ENCODE measurements at regions not wholly inside any gene's neighbourhood (a gene's known extent, or its start where the extent isn't known, plus 50 kb on each side); places are given as distances from the start of the nearest gene placed in this dataset.
"Not testable (repeated sequence)": the region's sequence is repeated elsewhere in the genome, so short reads cannot be mapped to it uniquely, and the experiment has no call there.

DNA sequence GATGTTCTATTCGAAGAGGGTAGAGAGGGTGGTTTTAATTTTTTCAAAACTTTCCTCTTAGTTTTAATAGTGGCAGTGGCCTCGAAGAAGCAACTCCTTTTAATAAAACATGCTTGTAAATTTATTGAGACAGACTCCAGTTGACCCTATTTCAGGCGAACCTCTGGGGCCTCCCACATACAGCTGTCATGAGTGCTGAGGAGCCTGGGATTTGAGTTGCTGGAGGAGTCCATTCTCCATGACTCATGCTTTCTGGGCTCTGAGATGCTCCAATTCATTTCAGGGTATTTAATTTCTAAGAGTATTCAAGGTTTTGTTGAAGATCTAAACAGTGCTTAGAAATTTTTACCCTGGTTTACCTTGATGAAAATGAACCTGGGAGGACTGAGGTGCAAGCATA is 580.4 kb downstream of the CBLN4 start:
- Histone ChIP-seq H3K36me3 (ENCODE audit: insufficient read depth) (no peaks in the 10 kb centered on the region), H3K4me3 (ENCODE audit: low read depth, low read length) (no peak overlapping the region), H3K4me1 (ENCODE audit: insufficient read depth) (no peaks in the 10 kb centered on the region), H3K27ac (ENCODE audit: low read depth) (no peak overlapping the region)
- peak; percentile 37 for DNase-seq (ENCODE audit: extremely low spot score)
- WGBS = 25% methylated on average over 3 of the region's 3 CpGs

DNA sequence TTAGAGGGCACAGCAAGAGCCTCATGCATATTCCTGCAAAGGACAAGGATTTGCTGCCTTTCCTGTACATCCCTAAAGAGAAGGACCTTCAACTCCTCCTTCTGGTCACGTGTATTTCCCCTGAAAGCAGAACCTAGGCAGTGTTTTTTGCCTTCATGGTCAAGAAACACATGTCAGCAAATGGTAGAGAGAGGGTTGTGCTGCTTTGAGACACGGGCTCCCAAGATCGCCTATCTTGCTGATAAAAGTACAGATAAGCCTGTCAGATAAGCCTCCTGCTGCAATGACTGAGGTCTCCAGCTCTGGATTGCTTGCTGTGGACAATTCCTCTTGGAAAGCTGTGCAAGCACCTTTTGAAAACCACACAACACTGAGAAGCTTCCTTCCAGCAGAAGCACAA is 580.8 kb downstream of the CBLN4 start:
- DNase-seq (ENCODE audit: extremely low spot score) = no peak
- Histone ChIP-seq H3K4me3 (ENCODE audit: low read depth, low read length) (no peak overlapping the region), H3K4me1 (ENCODE audit: insufficient read depth) (no peaks in the 10 kb centered on the region), H3K27ac (ENCODE audit: low read depth) (no peak overlapping the region), H3K36me3 (ENCODE audit: insufficient read depth) (no peaks in the 10 kb centered on the region)
- 29% methylated on average over 3 of the region's 3 CpGs for WGBS

DNA sequence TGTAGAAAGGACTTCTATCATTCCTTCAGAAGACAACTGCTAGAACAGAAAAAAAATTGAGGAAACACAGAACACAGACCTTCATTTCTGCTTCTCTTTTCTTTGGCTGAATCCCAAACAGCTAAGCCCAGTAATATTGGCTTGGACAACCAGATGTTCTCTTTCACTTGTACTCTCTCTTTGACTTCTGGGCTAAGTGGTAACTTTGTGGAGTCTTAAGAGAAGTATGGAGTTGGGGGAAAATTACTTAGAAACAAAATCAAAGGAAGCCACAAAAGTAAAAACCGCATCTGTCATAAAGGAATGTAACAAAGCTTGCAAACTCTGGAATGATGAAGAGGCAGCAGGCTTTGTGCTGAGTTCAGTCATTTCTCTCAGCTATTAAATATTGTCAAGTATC is 587.5 kb downstream of the CBLN4 start:
- 14% methylated on average over 1 of the region's 1 CpG for WGBS
- no peaks in the 10 kb centered on the region for H3K36me3 ChIP-seq (ENCODE audit: insufficient read depth)
- no peak overlapping the region for H3K27ac ChIP-seq (ENCODE audit: low read depth)
- no peak overlapping the region for H3K4me3 ChIP-seq (ENCODE audit: low read depth, low read length)
- peak; percentile 50 for DNase-seq (ENCODE audit: extremely low spot score)
- H3K4me1 ChIP-seq (ENCODE audit: insufficient read depth) = no peaks in the 10 kb centered on the region

DNA sequence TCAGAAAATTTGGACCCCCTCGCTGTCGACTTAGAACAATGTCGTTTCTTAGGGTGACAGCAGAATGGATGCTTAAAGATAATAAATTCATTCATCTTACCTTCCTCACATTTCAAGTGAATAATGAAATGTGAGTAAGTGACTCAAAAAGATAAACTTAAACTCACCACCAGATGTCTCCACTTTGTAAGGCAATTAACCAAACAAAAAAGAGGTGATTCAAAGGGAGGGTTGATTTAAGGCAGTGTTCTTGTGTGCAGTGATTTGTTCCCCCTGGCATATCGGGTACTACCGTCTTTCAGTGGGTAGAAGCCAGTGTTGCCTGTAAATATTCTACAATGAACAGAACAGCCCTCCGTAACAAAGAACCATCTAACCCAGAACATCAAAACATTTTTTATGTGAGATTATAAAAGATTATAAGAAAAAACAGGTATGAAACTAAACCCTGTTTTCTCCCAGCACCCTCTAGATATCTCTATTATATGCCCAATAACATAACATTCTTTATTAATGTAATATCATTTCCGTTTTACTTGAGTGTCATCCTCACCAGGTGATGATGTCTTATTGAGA is 589.7 kb downstream of the CBLN4 start:
- H3K4me1 ChIP-seq (ENCODE audit: insufficient read depth) = no peaks in the 10 kb centered on the region
- H3K27ac ChIP-seq (ENCODE audit: low read depth) = no peak overlapping the region
- no peaks in the 10 kb centered on the region for H3K36me3 ChIP-seq (ENCODE audit: insufficient read depth)
- no peak overlapping the region for H3K4me3 ChIP-seq (ENCODE audit: low read depth, low read length)
- DNase-seq (ENCODE audit: extremely low spot score) = no peak
- 46% methylated on average over 7 of the region's 7 CpGs for WGBS

DNA sequence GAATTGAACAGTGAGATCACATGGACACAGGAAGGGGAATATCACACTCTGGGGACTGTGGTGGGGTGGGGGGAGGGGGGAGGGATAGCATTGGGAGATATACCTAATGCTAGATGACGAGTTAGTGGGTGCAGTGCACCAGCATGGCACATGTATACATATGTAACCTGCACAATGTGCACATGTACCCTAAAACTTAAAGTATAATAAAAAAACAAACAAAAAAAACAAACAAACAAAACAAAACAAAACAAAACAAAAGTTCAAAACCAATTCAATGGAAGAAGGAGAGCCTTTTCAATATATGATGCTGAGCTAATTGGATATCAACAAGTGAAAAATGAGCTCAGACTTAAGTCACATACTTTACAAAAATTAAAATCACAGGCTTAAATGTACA is 592.8 kb downstream of the CBLN4 start:
- H3K4me3 ChIP-seq (ENCODE audit: low read depth, low read length); H3K4me1 ChIP-seq (ENCODE audit: insufficient read depth); H3K27ac ChIP-seq (ENCODE audit: low read depth); DNase-seq (ENCODE audit: extremely low spot score); H3K36me3 ChIP-seq (ENCODE audit: insufficient read depth): not testable (repeated sequence)
- WGBS = no CpG with 5 or more reads among the region's 1 CpG

DNA sequence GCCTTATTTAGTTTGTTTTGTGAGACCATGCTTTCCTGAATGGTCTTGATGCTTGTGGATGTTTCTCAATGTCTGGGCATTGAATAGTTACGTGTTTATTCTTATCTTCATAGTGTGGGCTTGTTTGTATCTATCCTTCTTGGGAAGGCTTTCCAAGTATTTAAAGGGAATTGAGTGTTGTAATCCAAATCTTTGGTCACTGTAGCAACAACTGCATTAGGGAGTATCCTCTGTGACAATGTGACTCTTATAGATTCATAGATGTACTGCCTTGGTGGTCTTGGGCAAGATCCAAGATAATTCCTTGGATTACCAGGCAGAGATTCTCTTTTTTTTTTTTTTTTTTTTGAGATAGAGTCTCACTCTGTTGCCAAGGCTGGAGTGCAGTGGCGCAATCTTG is 598.4 kb downstream of the CBLN4 start:
- Histone ChIP-seq H3K4me3 (ENCODE audit: low read depth, low read length) (no peak overlapping the region), H3K36me3 (ENCODE audit: insufficient read depth) (no peaks in the 10 kb centered on the region), H3K27ac (ENCODE audit: low read depth) (no peak overlapping the region), H3K4me1 (ENCODE audit: insufficient read depth) (no peaks in the 10 kb centered on the region)
- no peak for DNase-seq (ENCODE audit: extremely low spot score)
- 45% methylated on average over 2 of the region's 2 CpGs for WGBS

DNA sequence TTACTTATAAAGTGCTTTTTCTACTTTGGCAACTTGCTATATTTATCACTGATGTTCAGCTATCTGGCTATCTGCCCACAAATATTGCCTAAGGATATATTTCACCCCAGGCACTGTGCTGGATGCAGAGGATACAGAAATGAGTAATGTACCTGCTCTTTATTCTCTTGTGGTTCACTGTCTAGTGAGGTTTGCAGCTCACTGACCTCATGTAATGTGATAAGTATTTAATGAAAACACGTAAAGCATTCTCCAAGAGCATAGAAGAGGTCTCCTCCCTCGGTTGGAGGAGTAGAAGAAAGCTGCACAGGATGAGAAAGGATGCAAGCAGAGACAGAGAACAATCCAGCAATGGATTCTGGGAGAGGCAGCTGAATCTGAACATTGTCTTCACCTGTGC is 610.7 kb downstream of the CBLN4 start:
- 71% methylated on average over 2 of the region's 2 CpGs for WGBS

DNA sequence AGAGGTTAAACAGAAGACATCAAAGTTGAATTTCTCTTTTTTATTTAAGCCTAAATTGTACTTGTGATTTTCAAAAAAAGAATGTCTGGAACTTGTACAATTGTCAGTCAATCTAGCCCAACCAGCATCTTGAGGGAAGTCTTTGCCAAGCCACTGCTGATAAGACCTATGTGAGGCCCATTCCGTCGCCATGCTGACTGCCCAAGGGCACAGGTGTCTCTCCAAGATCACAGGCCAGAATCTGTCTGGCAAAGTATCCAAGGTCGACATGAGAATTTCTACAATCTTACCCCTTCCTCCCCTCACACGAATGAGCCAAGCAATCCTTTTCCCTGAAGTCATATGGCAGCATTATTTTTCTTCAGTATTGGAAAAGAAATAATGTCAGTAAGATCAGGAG is 614.5 kb downstream of the CBLN4 start:
- Histone ChIP-seq H3K27ac (ENCODE audit: low read depth) (no peak overlapping the region), H3K4me1 (ENCODE audit: insufficient read depth) (no peaks in the 10 kb centered on the region), H3K36me3 (ENCODE audit: insufficient read depth) (no peaks in the 10 kb centered on the region), H3K4me3 (ENCODE audit: low read depth, low read length) (no peak overlapping the region)
- WGBS = 72% methylated on average over 4 of the region's 4 CpGs
- DNase-seq (ENCODE audit: extremely low spot score) = no peak

More for the DNA sequence above, 610.7 kb downstream of the CBLN4 start:
- Histone ChIP-seq H3K4me1 (ENCODE audit: insufficient read depth) (no peaks in the 10 kb centered on the region), H3K36me3 (ENCODE audit: insufficient read depth) (no peaks in the 10 kb centered on the region), H3K27ac (ENCODE audit: low read depth) (no peak overlapping the region), H3K4me3 (ENCODE audit: low read depth, low read length) (no peak overlapping the region)
- DNase-seq (ENCODE audit: extremely low spot score) = no peak

DNA sequence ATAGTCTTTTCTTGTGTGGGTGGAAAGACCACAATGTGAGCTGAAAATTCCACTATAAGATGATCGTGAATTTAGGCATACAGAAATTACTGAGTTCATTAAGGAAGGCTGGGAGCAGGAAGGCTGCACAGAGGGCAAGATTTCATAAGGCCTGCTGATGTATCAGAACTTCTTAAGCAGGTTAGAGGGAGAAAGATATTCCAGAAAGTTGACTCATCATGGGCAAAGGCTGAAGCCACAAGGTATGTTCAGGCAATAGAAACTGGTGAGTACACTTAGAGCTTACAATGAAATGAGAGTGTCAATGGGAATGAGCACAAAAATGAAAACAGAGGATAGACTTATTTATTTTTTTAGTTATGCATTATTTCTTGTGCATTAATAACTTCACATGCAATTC is 618.6 kb downstream of the CBLN4 start:
- 87% methylated on average over 1 of the region's 1 CpG for WGBS
- no peaks in the 10 kb centered on the region for H3K36me3 ChIP-seq (ENCODE audit: insufficient read depth)
- DNase-seq (ENCODE audit: extremely low spot score) = no peak
- H3K4me1 ChIP-seq (ENCODE audit: insufficient read depth) = no peaks in the 10 kb centered on the region
- no peak overlapping the region for H3K4me3 ChIP-seq (ENCODE audit: low read depth, low read length)
- no peak overlapping the region for H3K27ac ChIP-seq (ENCODE audit: low read depth)

DNA sequence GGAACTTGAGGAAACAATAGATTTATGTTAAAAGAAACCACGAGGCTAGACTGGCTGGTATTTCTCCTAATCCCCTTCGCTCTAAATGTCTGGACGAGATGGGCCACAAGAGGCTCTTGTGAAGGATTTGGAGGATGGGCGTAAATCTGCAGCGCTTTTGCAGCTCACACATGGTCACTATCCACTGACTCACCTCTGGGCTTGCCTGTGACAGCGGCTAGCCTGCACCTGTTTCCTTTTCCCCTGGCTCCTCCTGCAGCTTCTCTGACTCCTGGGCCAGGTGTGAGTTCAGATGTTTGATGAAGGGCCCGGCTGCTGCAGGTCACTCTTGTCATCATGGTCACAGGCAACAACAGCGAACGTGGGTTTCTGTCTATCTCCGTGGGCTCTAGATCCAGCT is 629.4 kb downstream of the CBLN4 start:
- Histone ChIP-seq H3K4me1 (ENCODE audit: insufficient read depth) (no peaks in the 10 kb centered on the region), H3K4me3 (ENCODE audit: low read depth, low read length) (no peak overlapping the region), H3K36me3 (ENCODE audit: insufficient read depth) (no peaks in the 10 kb centered on the region), H3K27ac (ENCODE audit: low read depth) (no peak overlapping the region)
- WGBS = 88% methylated on average over 10 of the region's 10 CpGs
- DNase-seq (ENCODE audit: extremely low spot score) = no peak

DNA sequence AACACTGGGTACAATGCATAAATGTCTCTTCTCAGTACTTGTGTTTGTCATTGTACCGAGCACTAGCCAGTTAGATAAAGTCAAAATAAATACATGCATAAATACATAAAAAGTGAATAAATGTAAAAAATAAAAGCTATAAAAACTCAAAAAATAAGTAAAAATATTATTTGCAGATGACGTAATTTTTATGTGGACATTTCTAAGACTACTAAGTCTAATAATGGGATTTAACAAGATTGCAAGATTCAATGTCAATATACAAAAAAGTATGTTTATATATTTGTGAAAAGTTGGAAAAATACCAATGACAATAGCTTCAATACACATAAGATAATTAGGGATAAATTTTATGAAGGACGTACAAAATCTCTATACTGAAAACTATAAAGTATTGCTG is 639.6 kb downstream of the CBLN4 start:
- H3K4me3 ChIP-seq (ENCODE audit: low read depth, low read length) = no peak overlapping the region
- 89% methylated on average over 3 of the region's 3 CpGs for WGBS
- no peaks in the 10 kb centered on the region for H3K4me1 ChIP-seq (ENCODE audit: insufficient read depth)
- no peak for DNase-seq (ENCODE audit: extremely low spot score)
- H3K27ac ChIP-seq (ENCODE audit: low read depth) = no peak overlapping the region
- H3K36me3 ChIP-seq (ENCODE audit: insufficient read depth) = no peaks in the 10 kb centered on the region

DNA sequence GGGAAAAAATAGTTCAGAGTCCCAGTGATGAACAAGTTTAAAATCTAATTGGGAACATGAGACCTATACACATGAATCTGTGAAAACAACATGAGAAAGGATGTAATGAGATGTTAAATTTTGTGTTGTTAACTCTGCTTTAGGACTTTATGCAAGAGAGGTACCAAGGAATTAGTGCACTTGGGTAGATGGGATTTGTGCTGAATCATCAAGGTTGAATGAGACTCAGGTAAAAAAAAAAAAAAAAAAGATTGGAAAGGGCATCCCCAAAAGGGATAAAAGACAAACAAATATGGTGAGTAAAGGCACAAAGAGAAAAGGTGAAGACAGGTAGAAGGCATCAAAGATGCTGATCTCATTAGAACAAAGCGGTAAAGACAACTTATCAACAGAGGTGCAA is 644.4 kb downstream of the CBLN4 start:
- H3K4me3 ChIP-seq (ENCODE audit: low read depth, low read length) = no peak overlapping the region
- H3K27ac ChIP-seq (ENCODE audit: low read depth) = no peak overlapping the region
- H3K4me1 ChIP-seq (ENCODE audit: insufficient read depth) = no peaks in the 10 kb centered on the region
- H3K36me3 ChIP-seq (ENCODE audit: insufficient read depth) = no peaks in the 10 kb centered on the region
- WGBS = 96% methylated on average over 1 of the region's 1 CpG
- DNase-seq (ENCODE audit: extremely low spot score) = no peak

DNA sequence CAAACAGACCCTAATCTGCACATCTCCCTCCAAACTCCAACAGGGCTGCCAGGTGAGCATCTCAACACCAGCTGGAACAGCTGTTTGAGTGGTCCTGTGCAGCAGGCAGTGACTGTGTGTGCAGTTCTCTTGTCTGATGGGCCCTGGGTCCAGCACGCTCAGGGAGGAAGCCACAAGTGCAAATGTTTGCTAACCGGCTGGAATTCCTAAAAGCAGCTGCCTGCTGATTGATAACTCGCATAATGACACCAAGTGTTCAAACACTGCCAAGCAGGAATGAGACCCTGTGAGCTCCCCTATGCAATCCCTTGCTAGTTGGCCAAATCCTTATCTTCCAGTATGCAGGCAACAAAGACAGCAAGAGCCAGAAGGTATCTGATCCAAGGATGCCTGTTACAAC is 650.6 kb downstream of the CBLN4 start:
- no peak for DNase-seq (ENCODE audit: extremely low spot score)

DNA sequence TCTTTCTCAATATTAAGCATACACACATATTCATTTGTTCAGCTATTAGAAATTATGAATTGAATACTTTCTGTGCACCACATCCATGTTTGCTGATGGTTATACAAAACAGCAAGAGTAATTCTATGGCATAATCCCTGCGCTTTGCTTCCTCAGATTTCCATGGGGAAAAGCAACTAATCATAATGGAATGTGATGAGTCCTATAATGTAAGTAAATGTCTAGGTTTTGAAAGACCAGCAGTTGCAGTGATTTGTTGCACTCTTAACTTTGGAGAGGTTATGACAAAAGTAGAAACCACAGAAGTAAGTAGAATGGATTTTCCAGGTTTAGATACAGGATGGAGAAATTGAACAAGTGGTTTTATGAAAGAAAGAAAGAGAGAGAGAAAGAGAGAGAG is 652.1 kb downstream of the CBLN4 start:
- 86% methylated on average over 1 of the region's 1 CpG for WGBS
- no peaks in the 10 kb centered on the region for H3K36me3 ChIP-seq (ENCODE audit: insufficient read depth)
- H3K4me3 ChIP-seq (ENCODE audit: low read depth, low read length) = no peak overlapping the region
- DNase-seq (ENCODE audit: extremely low spot score) = no peak
- no peaks in the 10 kb centered on the region for H3K4me1 ChIP-seq (ENCODE audit: insufficient read depth)
- no peak overlapping the region for H3K27ac ChIP-seq (ENCODE audit: low read depth)

More for the DNA sequence above, 650.6 kb downstream of the CBLN4 start:
- Histone ChIP-seq H3K36me3 (ENCODE audit: insufficient read depth) (no peaks in the 10 kb centered on the region), H3K4me3 (ENCODE audit: low read depth, low read length) (no peak overlapping the region), H3K27ac (ENCODE audit: low read depth) (no peak overlapping the region), H3K4me1 (ENCODE audit: insufficient read depth) (no peaks in the 10 kb centered on the region)
- WGBS = 59% methylated on average over 3 of the region's 3 CpGs

DNA sequence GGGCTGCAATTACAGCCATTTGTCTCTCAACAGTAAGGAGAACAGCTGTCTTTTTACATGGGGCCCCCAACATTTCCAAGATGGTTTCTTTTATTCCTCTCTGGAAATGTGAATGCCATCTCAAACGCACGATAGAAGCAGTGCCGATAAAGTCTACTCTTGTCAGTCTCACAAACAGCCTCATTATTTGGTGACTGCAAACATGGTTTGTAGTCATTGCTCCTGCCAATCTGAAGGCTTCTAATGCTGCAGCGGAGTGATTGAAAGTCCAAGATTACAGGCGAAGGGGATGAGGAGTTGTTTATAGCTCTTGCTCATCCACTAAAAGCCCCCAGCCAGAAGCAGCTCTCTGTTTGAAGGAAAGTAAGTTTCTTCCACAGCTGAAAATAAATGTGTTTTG is 657.1 kb downstream of the CBLN4 start:
- no peaks in the 10 kb centered on the region for H3K4me1 ChIP-seq (ENCODE audit: insufficient read depth)
- no peak for DNase-seq (ENCODE audit: extremely low spot score)
- H3K27ac ChIP-seq (ENCODE audit: low read depth) = no peak overlapping the region
- no peaks in the 10 kb centered on the region for H3K36me3 ChIP-seq (ENCODE audit: insufficient read depth)
- no peak overlapping the region for H3K4me3 ChIP-seq (ENCODE audit: low read depth, low read length)
- 85% methylated on average over 5 of the region's 5 CpGs for whole genome bisulfite sequencing
